ENCODE measurements at regions not wholly inside any gene's neighbourhood (a gene's known extent, or its start where the extent isn't known, plus 50 kb on each side); places are given as distances from the start of the nearest gene placed in this dataset.

GRCh38 chr15:69652293-69652692 lies 199.7 kb downstream of the RPLP1 start:
- TF ChIP-seq GABPA (IDR thresholded peaks at IDR 0.05; ENCODE audit: low read depth) (no peak), USF2 (IDR thresholded peaks at IDR 0.05; ENCODE audit: borderline replicate concordance, low read depth, low read length) (no peak), SMC3 (IDR thresholded peaks at IDR 0.05; ENCODE audit: low read depth, low read length) (no peak), CTCF (IDR thresholded peaks at IDR 0.05) (no peak), FOSL2 (IDR thresholded peaks at IDR 0.05; ENCODE audit: borderline replicate concordance, low read depth) (no peak), EP300 (IDR thresholded peaks at IDR 0.05; ENCODE audit: borderline replicate concordance in 1 of 2, low read depth in 1 of 2, low read length in 1 of 2) (no peak), GATA2 (CRISPR knock-in tag; IDR thresholded peaks at IDR 0.05) (no peak), RCOR1 (IDR thresholded peaks at IDR 0.05; ENCODE audit: low read length) (no peak)

Data from SK-N-SH (cell line).